Neuronal stem cell (in vitro differentiated cells): ENCODE measurements at regions not wholly inside any gene's neighbourhood (a gene's known extent, or its start where the extent isn't known, plus 50 kb on each side); places are given as distances from the start of the nearest gene placed in this dataset.

Experiments
- DNase-seq: peaks from one replicate; pipeline ENCODE4 v3.0.0-alpha.2; 2013; ENCODE audit warnings: low spot score
- H2AFZ ChIP-seq: one replicate; pipeline ENCODE4 v1.6.1; 2013; ENCODE audit warnings: mild to moderate bottlenecking, low read length, inconsistent platforms
- H2AK5ac ChIP-seq: 2 replicates; pipeline ENCODE4 v1.6.1; 2013; ENCODE audit warnings: low read depth, mild to moderate bottlenecking, inconsistent platforms, low read length, moderate library complexity, mixed read lengths
- H2BK120ac ChIP-seq: 2 replicates; pipeline ENCODE4 v1.6.1; 2013; ENCODE audit warnings: low read depth, mild to moderate bottlenecking, inconsistent platforms, low read length, moderate library complexity, mixed read lengths
- H2BK12ac ChIP-seq: one replicate; pipeline ENCODE4 v1.6.1; 2013; ENCODE audit warnings: low read length, inconsistent platforms
- H2BK15ac ChIP-seq: 2 replicates; pipeline ENCODE4 v1.6.1; 2013; ENCODE audit warnings: mild to moderate bottlenecking, low read length, inconsistent platforms, mixed read lengths
- H2BK5ac ChIP-seq: one replicate; pipeline ENCODE4 v1.6.1; 2013; ENCODE audit warnings: inconsistent platforms, mild to moderate bottlenecking, low read length, moderate library complexity
- H3K14ac ChIP-seq: one replicate; pipeline ENCODE4 v1.6.1; 2013; ENCODE audit warnings: low read length, inconsistent platforms
- H3K18ac ChIP-seq: 2 replicates; pipeline ENCODE4 v1.6.1; 2013; ENCODE audit warnings: low read length, inconsistent platforms
- H3K23ac ChIP-seq: 2 replicates; pipeline ENCODE4 v1.6.1; 2013; ENCODE audit warnings: low read depth, mild to moderate bottlenecking, mixed read lengths, low read length, inconsistent platforms; ENCODE audit not compliant: poor library complexity
- H3K27ac ChIP-seq: replicated peaks from 3 replicates; pipeline ENCODE4 v1.5.1; 2013; ENCODE audit warnings: low read length, inconsistent platforms
- H3K27me3 ChIP-seq, 3 experiments: 2 replicates each; pipeline ENCODE4 v1.6.1; 2013; ENCODE audit warnings: low read length in 3 of 3, mild to moderate bottlenecking in 2 of 3, inconsistent platforms in 1 of 3, low read depth in 1 of 3, mixed read lengths in 1 of 3, moderate library complexity in 1 of 3; ENCODE audit not compliant: control insufficient read depth in 3 of 3, insufficient read depth in 3 of 3
- H3K36me3 ChIP-seq, 2 donors: replicated peaks in 1 of 2; 2 replicates each; pipeline ENCODE4 v1.6.1; 2013; ENCODE audit warnings: low read length in 2 of 2; ENCODE audit not compliant: control insufficient read depth in 2 of 2, insufficient read depth in 2 of 2
- H3K4ac ChIP-seq: 2 replicates; pipeline ENCODE4 v1.6.1; 2013; ENCODE audit warnings: inconsistent platforms, mild to moderate bottlenecking, low read length, moderate library complexity
- H3K4me1 ChIP-seq, 2 donors: 1 replicate in 1 of 2; 2 replicates in 1 of 2; pipeline ENCODE4 v1.6.1; 2013; ENCODE audit warnings: low read length in 2 of 2, low read depth in 1 of 2; ENCODE audit not compliant: control insufficient read depth in 2 of 2, insufficient read depth in 1 of 2
- H3K4me2 ChIP-seq: one replicate; pipeline ENCODE4 v1.6.1; 2013; ENCODE audit warnings: mild to moderate bottlenecking, low read length, inconsistent platforms; ENCODE audit not compliant: insufficient read depth, poor library complexity, severe bottlenecking
- H3K4me3 ChIP-seq, 2 donors: 2 replicates each; pipeline ENCODE4 v1.5.1; 2013; ENCODE audit warnings: low read length in 2 of 2, mild to moderate bottlenecking in 2 of 2, inconsistent platforms in 1 of 2, moderate library complexity in 1 of 2
- H3K79me1 ChIP-seq: one replicate; pipeline ENCODE4 v1.6.1; 2013; ENCODE audit warnings: low read depth, mild to moderate bottlenecking, inconsistent platforms, low read length, moderate library complexity
- H3K9ac ChIP-seq: one replicate; pipeline ENCODE4 v1.6.1; 2013; ENCODE audit warnings: mild to moderate bottlenecking, low read depth, low read length, inconsistent platforms; ENCODE audit not compliant: poor library complexity
- H3K9me3 ChIP-seq, 2 donors: replicated peaks in 1 of 2; 2 replicates each; pipeline versions ENCODE3 to v1.6.1; 2013; ENCODE audit warnings: low read length in 2 of 2, mild to moderate bottlenecking in 2 of 2, inconsistent platforms in 1 of 2, low read depth in 1 of 2, mixed read lengths in 1 of 2, moderate library complexity in 1 of 2; ENCODE audit not compliant: control insufficient read depth in 2 of 2, insufficient read depth in 1 of 2
- H4K8ac ChIP-seq: one replicate; pipeline ENCODE4 v1.6.1; 2013; ENCODE audit warnings: low read depth, mild to moderate bottlenecking, inconsistent platforms, low read length, moderate library complexity
- H4K91ac ChIP-seq: one replicate; pipeline ENCODE4 v1.6.1; 2013; ENCODE audit warnings: low read length, low read depth, mild to moderate bottlenecking, inconsistent platforms; ENCODE audit not compliant: poor library complexity
- WGBS, 2 donors: extraction: QIAGEN DNeasy Blood & Tissue Kit; methylation state at CpG; one replicate each; pipeline ENCODE4 v1.1.7; 2013; ENCODE audit warnings: missing lambda C conversion rate in 2 of 2, mixed read lengths in 1 of 2; ENCODE audit not compliant: insufficient read length in 2 of 2, insufficient replicate concordance in 1 of 2; ENCODE audit errors: extremely low coverage in 2 of 2; 5-methylcytosine and 5-hydroxymethylcytosine counted together

DNA sequence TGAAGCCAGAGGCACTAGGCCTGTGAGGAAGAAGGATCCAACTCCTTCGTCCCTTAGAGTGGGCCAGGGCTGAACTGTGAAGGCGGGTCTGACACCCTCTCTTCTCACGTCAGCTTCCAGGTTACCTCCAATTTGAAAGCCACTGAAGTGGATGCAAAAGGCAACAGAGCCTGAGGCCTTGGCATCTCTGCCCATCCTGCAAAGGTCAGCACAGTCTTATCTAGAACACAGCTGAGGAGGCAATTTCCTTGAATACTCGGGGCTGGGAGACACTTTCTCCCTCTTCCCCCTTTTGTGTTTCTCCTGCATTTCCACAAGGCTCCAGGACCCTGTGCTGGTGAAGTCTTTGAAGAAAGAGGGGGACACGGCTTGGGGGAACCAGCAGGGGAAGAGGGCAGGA is 91.6 kb upstream of the PAX6 start:
- Histone ChIP-seq H3K23ac (no peak overlapping the region), H2AK5ac (no peak overlapping the region), H3K4me2 (no peak overlapping the region), H3K18ac (no peak overlapping the region), H3K4me3 (no peak overlapping the region), H3K9ac (no peak overlapping the region), H4K91ac (no peak overlapping the region), H3K4ac (no peak overlapping the region), H2AFZ (no peak overlapping the region), H2BK5ac (no peak overlapping the region), H3K9me3 (no peaks in the 10 kb centered on the region), H2BK120ac (no peak overlapping the region), H3K79me1 (no peaks in the 10 kb centered on the region), H3K27me3 (peaks cover 0 to 4% (median 0%) of the 10 kb centered on the region in 3 experiments), H4K8ac (no peak overlapping the region), H3K14ac (no peak overlapping the region), H2BK15ac (no peak overlapping the region), H3K4me1 (no peaks in the 10 kb centered on the region), H2BK12ac (no peak overlapping the region), H3K36me3 (no peaks in the 10 kb centered on the region), H3K27ac (no peak overlapping the region)
- no CpG with 5 or more reads among the region's 5 CpGs for WGBS, 2 donors
- no peak for DNase-seq

DNA sequence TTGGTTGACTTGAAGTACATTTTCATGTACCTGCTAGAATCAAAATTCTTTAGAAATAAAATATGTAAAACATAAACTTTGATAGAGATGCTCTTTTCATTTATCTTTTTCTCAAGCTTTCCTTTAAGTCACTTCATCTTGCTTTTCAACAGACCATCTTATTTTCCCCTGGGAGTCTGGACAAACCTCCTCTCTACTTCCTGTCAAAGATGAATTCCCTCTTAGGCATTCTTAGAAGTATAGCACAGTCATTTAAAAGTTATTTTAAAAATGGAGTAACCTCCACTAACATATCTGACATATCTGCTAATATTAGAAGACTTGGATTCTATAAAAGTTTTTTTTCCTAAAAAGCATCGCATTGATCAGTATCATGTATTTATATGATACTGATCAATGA is 84.8 kb upstream of the PAX6 start:
- H2BK5ac ChIP-seq = no peak overlapping the region
- H2BK15ac ChIP-seq = no peak overlapping the region
- H3K4me3 ChIP-seq = no peak overlapping the region
- no peak overlapping the region for H4K91ac ChIP-seq
- no peak overlapping the region for H2AFZ ChIP-seq
- H3K4me2 ChIP-seq = no peak overlapping the region
- no CpG with 5 or more reads among the region's 1 CpG for WGBS, 2 donors
- no peak overlapping the region for H2BK12ac ChIP-seq
- H3K14ac ChIP-seq = no peak overlapping the region
- H3K4ac ChIP-seq = no peak overlapping the region
- H3K9ac ChIP-seq = no peak overlapping the region
- no peak overlapping the region for H3K18ac ChIP-seq
- no peak overlapping the region for H2BK120ac ChIP-seq
- H2AK5ac ChIP-seq = no peak overlapping the region
- DNase-seq = no peak
- H3K23ac ChIP-seq = no peak overlapping the region
- H4K8ac ChIP-seq = no peak overlapping the region
- H3K27me3 ChIP-seq = no peaks in the 10 kb centered on the region
- H3K27ac ChIP-seq = no peak overlapping the region
- H3K79me1 ChIP-seq = no peaks in the 10 kb centered on the region
- H3K9me3 ChIP-seq = no peaks in the 10 kb centered on the region
- H3K4me1 ChIP-seq = no peaks in the 10 kb centered on the region
- no peaks in the 10 kb centered on the region for H3K36me3 ChIP-seq

DNA sequence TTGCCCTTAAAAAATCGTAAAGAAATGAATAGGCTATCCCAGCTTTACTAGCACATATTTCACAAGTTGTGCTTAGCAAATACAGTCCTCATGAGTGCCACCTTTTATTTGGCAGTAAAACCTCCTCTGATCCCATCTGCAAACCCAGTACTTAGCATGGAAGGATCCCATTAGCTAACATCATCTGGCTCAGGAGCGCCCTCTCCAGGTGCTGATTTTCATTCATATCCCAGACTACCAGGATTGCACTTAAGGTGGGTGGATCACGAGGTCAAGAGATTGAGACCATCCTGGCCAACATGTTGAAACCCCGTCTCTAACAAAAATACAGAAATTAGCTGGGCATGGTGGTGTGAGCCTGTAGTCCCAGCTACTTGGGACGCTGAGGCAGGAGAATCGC is 76.1 kb upstream of the PAX6 start:
- Histone ChIP-seq H3K14ac (no peak overlapping the region), H3K4me3 (no peak overlapping the region), H3K4me1 (peaks cover 3 to 11% of the 10 kb centered on the region in 2 donors), H3K9ac (no peak overlapping the region), H2AFZ (no peak overlapping the region), H2AK5ac (no peak overlapping the region), H2BK120ac (no peak overlapping the region), H3K18ac (no peak overlapping the region), H3K79me1 (no peaks in the 10 kb centered on the region), H3K36me3 (no peaks in the 10 kb centered on the region), H4K8ac (no peak overlapping the region), H2BK15ac (no peak overlapping the region), H2BK5ac (no peak overlapping the region), H2BK12ac (no peak overlapping the region), H3K9me3 (no peaks in the 10 kb centered on the region), H3K4me2 (no peak overlapping the region), H3K23ac (no peak overlapping the region), H3K27me3 (no peaks in the 10 kb centered on the region), H3K27ac (no peak overlapping the region), H3K4ac (no peak overlapping the region), H4K91ac (no peak overlapping the region)
- DNase-seq = no peak
- WGBS, 2 donors = no CpG with 5 or more reads among the region's 6 CpGs

DNA sequence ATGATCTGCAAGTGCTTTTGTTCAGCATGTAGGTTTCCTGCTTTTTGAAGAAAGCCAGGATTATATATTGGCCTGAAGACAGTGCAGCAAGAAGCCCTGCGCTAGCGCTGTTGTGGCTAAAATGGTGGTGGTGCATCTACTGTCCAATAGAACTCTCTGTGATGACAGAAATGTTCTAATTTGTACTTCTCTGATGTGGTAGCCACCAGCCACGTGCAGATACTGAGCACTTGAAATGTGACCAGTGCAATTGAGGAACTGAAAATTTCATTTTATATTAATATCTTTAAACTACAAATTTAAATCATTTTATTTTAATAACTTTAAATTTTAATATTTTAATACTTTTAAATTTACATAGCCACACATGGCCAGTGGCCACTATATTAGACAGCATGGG is 73.0 kb upstream of the PAX6 start:
- no peak overlapping the region for H2BK120ac ChIP-seq

More for the DNA sequence above, 73.0 kb upstream of the PAX6 start:
- no peak overlapping the region for H3K4me3 ChIP-seq
- H3K23ac ChIP-seq = no peak overlapping the region
- no peak overlapping the region for H3K14ac ChIP-seq
- H3K4ac ChIP-seq = no peak overlapping the region
- no peak overlapping the region for H2BK12ac ChIP-seq
- no peak overlapping the region for H2AFZ ChIP-seq
- H2BK5ac ChIP-seq = no peak overlapping the region
- H2BK15ac ChIP-seq = no peak overlapping the region
- peaks cover 3 to 11% of the 10 kb centered on the region in 2 donors for H3K4me1 ChIP-seq
- no peak overlapping the region for H3K4me2 ChIP-seq
- no peak overlapping the region for H3K18ac ChIP-seq
- no peaks in the 10 kb centered on the region for H3K27me3 ChIP-seq
- H3K9me3 ChIP-seq = no peaks in the 10 kb centered on the region
- no peak overlapping the region for H3K27ac ChIP-seq
- WGBS, 2 donors = no CpG with 5 or more reads among the region's 3 CpGs
- H4K91ac ChIP-seq = no peak overlapping the region
- no peak overlapping the region for H2AK5ac ChIP-seq
- H4K8ac ChIP-seq = no peak overlapping the region
- no peaks in the 10 kb centered on the region for H3K79me1 ChIP-seq
- no peak for DNase-seq
- H3K9ac ChIP-seq = no peak overlapping the region
- no peaks in the 10 kb centered on the region for H3K36me3 ChIP-seq
